ENCODE measurements at regions not wholly inside any gene's neighbourhood (a gene's known extent, or its start where the extent isn't known, plus 50 kb on each side); places are given as distances from the start of the nearest gene placed in this dataset.

DNA sequence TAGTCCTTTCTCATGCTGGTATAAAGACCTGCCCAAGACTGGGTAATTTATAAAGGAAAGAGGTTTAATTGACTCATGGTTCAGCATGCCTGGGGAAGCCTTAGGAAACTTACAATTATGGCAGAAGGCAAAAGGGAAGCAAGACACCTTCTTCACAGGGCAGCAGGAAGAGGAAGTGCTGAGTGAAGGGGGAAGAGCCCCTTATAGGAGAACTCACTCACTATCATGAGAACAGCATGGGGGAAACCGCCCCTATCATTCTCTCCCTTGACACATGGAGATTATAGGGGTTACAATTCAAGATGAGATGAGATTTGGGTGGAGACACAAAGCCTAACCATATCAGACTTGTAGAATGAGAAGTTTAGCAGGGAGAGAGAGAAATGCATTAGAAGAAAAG is 373.3 kb upstream of the DIAPH2 start:
- no peak overlapping the region for H3K27ac Mint-ChIP-seq
- no peak for DNase-seq
- TF ChIP-seq, protein P1, sequence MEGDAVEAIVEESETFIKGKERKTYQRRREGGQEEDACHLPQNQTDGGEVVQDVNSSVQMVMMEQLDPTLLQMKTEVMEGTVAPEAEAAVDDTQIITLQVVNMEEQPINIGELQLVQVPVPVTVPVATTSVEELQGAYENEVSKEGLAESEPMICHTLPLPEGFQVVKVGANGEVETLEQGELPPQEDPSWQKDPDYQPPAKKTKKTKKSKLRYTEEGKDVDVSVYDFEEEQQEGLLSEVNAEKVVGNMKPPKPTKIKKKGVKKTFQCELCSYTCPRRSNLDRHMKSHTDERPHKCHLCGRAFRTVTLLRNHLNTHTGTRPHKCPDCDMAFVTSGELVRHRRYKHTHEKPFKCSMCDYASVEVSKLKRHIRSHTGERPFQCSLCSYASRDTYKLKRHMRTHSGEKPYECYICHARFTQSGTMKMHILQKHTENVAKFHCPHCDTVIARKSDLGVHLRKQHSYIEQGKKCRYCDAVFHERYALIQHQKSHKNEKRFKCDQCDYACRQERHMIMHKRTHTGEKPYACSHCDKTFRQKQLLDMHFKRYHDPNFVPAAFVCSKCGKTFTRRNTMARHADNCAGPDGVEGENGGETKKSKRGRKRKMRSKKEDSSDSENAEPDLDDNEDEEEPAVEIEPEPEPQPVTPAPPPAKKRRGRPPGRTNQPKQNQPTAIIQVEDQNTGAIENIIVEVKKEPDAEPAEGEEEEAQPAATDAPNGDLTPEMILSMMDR (IDR thresholded peaks at IDR 0.05), result no peak
- ChIA-PET POLR2A (no interaction called here), CTCF (no interaction called here)
- H3K4me1 Mint-ChIP-seq (ENCODE audit: low read depth), result no peaks in the 10 kb centered on the region
- intact Hi-C loops (cut with DNase I, micrococcal nuclease), result no loop called here
- H3K27me3 Mint-ChIP-seq, result no peaks in the 10 kb centered on the region
- H3K4me3 ChIP-seq (ENCODE audit: low read length), result no peak overlapping the region
- H3K36me3 Mint-ChIP-seq (ENCODE audit: low read depth), result no peaks in the 10 kb centered on the region
- peaks cover 2% of the 10 kb centered on the region for H3K9me3 Mint-ChIP-seq
- H3K9me3 ChIP-seq (ENCODE audit: control insufficient read depth in 1 of 2, insufficient read depth in 1 of 2, low read length in 2 of 2), result no peaks in the 10 kb centered on the region
- no peak overlapping the region for H3K4me3 Mint-ChIP-seq
- no peaks in the 10 kb centered on the region for H3K4me1 ChIP-seq (ENCODE audit: insufficient read depth, low read length)
- no peaks in the 10 kb centered on the region for H3K36me3 ChIP-seq (ENCODE audit: insufficient read depth, low read length)
- H3K27ac ChIP-seq (ENCODE audit: low read depth in 1 of 2, low read length in 2 of 2), result no peak overlapping the region
- H3K27me3 ChIP-seq (ENCODE audit: control insufficient read depth in 1 of 2, insufficient read depth in 2 of 2, low read length in 2 of 2), result no peaks in the 10 kb centered on the region
- ATAC-seq (ENCODE audit: poor library complexity), result no peak

DNA sequence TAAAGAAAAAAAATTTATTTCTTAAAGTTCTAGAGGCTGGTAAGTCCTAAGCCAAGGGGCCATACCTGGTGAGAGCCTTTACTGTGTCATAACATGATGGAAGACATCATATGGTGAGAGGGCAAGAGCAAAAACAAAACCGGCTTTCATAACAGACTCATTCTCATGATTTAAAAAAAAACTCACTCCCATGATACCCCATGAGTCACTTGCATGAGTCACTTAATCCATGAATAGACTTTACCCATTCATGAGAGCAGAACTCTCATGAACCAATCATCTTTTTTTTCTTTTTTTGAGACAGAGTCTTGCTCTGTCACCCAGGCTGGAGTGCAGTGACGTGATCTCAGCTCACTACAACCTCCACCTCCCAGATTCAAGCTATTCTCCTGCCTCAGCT is 369.7 kb upstream of the DIAPH2 start:
- Histone ChIP-seq H3K4me1 (ENCODE audit: insufficient read depth, low read length) (no peaks in the 10 kb centered on the region), H3K9me3 (ENCODE audit: control insufficient read depth in 1 of 2, insufficient read depth in 1 of 2, low read length in 2 of 2) (no peaks in the 10 kb centered on the region), H3K27ac (ENCODE audit: low read depth in 1 of 2, low read length in 2 of 2) (no peak overlapping the region), H3K4me3 (ENCODE audit: low read length) (no peak overlapping the region), H3K27me3 (ENCODE audit: control insufficient read depth in 1 of 2, insufficient read depth in 2 of 2, low read length in 2 of 2) (no peaks in the 10 kb centered on the region), H3K36me3 (ENCODE audit: insufficient read depth, low read length) (no peaks in the 10 kb centered on the region)
- ATAC-seq (ENCODE audit: poor library complexity), result no peak
- Mint-ChIP-seq H3K27ac (no peak overlapping the region), H3K4me1 (ENCODE audit: low read depth) (no peaks in the 10 kb centered on the region), H3K36me3 (ENCODE audit: low read depth) (no peaks in the 10 kb centered on the region), H3K9me3 (peaks cover under 1% of the 10 kb centered on the region), H3K27me3 (no peaks in the 10 kb centered on the region), H3K4me3 (no peak overlapping the region)
- ChIA-PET POLR2A (no interaction called here), CTCF (no interaction called here)
- no peak for DNase-seq
- intact Hi-C loops (cut with DNase I, micrococcal nuclease), result no loop called here
- TF ChIP-seq, protein P1 (IDR thresholded peaks at IDR 0.05), result no peak

DNA sequence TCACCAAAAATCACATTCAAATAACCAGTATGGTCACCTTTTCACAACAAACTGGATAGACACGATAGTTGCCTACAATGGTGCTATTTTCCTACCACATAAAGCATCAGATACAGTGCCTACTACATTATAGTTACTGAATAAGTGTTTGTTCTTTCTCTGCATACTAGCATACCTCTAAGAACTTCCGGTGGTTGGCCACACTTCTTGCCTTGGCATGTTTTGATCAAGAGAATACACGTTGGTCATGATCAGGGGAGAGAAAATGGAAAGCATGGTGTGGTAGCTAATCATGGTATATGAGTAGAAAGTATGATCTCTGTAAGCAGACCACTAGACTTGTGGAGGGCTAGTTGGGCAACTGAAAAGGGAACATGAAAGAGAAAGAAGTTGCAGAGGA is 322.8 kb upstream of the DIAPH2 start:
- Histone ChIP-seq H3K27ac (ENCODE audit: low read depth in 1 of 2, low read length in 2 of 2) (no peak overlapping the region), H3K9me3 (ENCODE audit: control insufficient read depth in 1 of 2, insufficient read depth in 1 of 2, low read length in 2 of 2) (no peaks in the 10 kb centered on the region), H3K36me3 (ENCODE audit: insufficient read depth, low read length) (no peaks in the 10 kb centered on the region), H3K4me1 (ENCODE audit: insufficient read depth, low read length) (no peaks in the 10 kb centered on the region), H3K27me3 (ENCODE audit: control insufficient read depth in 1 of 2, insufficient read depth in 2 of 2, low read length in 2 of 2) (no peaks in the 10 kb centered on the region), H3K4me3 (ENCODE audit: low read length) (no peak overlapping the region)
- no peaks in the 10 kb centered on the region for H3K4me1 Mint-ChIP-seq (ENCODE audit: low read depth)
- H3K9me3 Mint-ChIP-seq, result no peaks in the 10 kb centered on the region
- intact Hi-C loops (cut with DNase I, micrococcal nuclease), result no loop called here
- H3K27ac Mint-ChIP-seq, result no peak overlapping the region
- ATAC-seq (ENCODE audit: poor library complexity) (no peak), DNase-seq (no peak)
- ChIA-PET POLR2A (no interaction called here), CTCF (no interaction called here)
- H3K27me3 Mint-ChIP-seq, result no peaks in the 10 kb centered on the region
- H3K36me3 Mint-ChIP-seq (ENCODE audit: low read depth), result no peaks in the 10 kb centered on the region
- TF ChIP-seq, protein P1 (IDR thresholded peaks at IDR 0.05), result no peak
- no peak overlapping the region for H3K4me3 Mint-ChIP-seq

Data from CD4-positive, alpha-beta T cell (primary cell).